ENCODE measurements at regions not wholly inside any gene's neighbourhood (a gene's known extent, or its start where the extent isn't known, plus 50 kb on each side); places are given as distances from the start of the nearest gene placed in this dataset.
"Not testable (repeated sequence)": the region's sequence is repeated elsewhere in the genome, so short reads cannot be mapped to it uniquely, and the experiment has no call there.

GRCh38 chr5:143629871-143630659, 181.9 kb upstream of the HMHB1 start:
- DNase-seq (ENCODE audit: low spot score): no peak

- DNase-seq (ENCODE audit: low spot score): not testable (repeated sequence)
Observed at GRCh38 chr5:143625048-143625447, 186.9 kb upstream of the HMHB1 start.

GRCh38 chr5:143624465-143624864, 187.5 kb upstream of the HMHB1 start:
- DNase-seq (ENCODE audit: low spot score): no peak

GRCh38 chr5:143619040-143619439, 192.9 kb upstream of the HMHB1 start:
- no peak for DNase-seq (ENCODE audit: low spot score)

GRCh38 chr5:143618141-143618540, 193.8 kb upstream of the HMHB1 start:
- DNase-seq (ENCODE audit: low spot score): no peak

GRCh38 chr5:143614831-143615230, 197.1 kb upstream of the HMHB1 start:
- DNase-seq (ENCODE audit: low spot score): no peak

- DNase-seq (ENCODE audit: low spot score): peak; percentile 44
Observed at GRCh38 chr5:143613329-143613728, 198.6 kb upstream of the HMHB1 start.

GRCh38 chr5:143610946-143611345, 201.0 kb upstream of the HMHB1 start:
- no peak for DNase-seq (ENCODE audit: low spot score)

GRCh38 chr5:143606043-143606752, 202.7 kb upstream of the NR3C1 start:
- DNase-seq (ENCODE audit: low spot score): peak; percentile 48

- DNase-seq (ENCODE audit: low spot score): no peak
Observed at GRCh38 chr5:143605403-143606005, 202.0 kb upstream of the NR3C1 start.

GRCh38 chr5:143601917-143602333, 198.4 kb upstream of the NR3C1 start:
- DNase-seq (ENCODE audit: low spot score): no peak

- DNase-seq (ENCODE audit: low spot score): no peak
Observed at GRCh38 chr5:143601357-143601756, 197.9 kb upstream of the NR3C1 start.

- DNase-seq (ENCODE audit: low spot score): no peak
Observed at GRCh38 chr5:143600396-143601075, 197.1 kb upstream of the NR3C1 start.

- DNase-seq (ENCODE audit: low spot score): no peak
Observed at GRCh38 chr5:143599474-143599873, 196.0 kb upstream of the NR3C1 start.

GRCh38 chr5:143596824-143597223, 193.3 kb upstream of the NR3C1 start:
- DNase-seq (ENCODE audit: low spot score): no peak

GRCh38 chr5:143594902-143595818, 191.7 kb upstream of the NR3C1 start:
- DNase-seq (ENCODE audit: low spot score): peak; percentile 28

GRCh38 chr5:143593723-143594122, 190.2 kb upstream of the NR3C1 start:
- DNase-seq (ENCODE audit: low spot score): no peak

- DNase-seq (ENCODE audit: low spot score): peak; percentile 27
Observed at GRCh38 chr5:143592648-143593047, 189.2 kb upstream of the NR3C1 start.

GRCh38 chr5:143588933-143589662, 185.6 kb upstream of the NR3C1 start:
- DNase-seq (ENCODE audit: low spot score): no peak

- not testable (repeated sequence) for DNase-seq (ENCODE audit: low spot score)
Observed at GRCh38 chr5:143588121-143588520, 184.6 kb upstream of the NR3C1 start.

Data from AG08395 (cell line).